HG02763 (cell line): ENCODE measurements at regions not wholly inside any gene's neighbourhood (a gene's known extent, or its start where the extent isn't known, plus 50 kb on each side); places are given as distances from the start of the nearest gene placed in this dataset.
"Not testable (repeated sequence)": the region's sequence is repeated elsewhere in the genome, so short reads cannot be mapped to it uniquely, and the experiment has no call there.

Experiments used
- ATAC-seq: cut with Tn5 transposase; IDR thresholded peaks from one replicate; pipeline ENCODE4 v1.9.1; 2021; ENCODE audit warnings: mild to moderate bottlenecking, moderate library complexity; ENCODE audit not compliant: unreplicated experiment

DNA sequence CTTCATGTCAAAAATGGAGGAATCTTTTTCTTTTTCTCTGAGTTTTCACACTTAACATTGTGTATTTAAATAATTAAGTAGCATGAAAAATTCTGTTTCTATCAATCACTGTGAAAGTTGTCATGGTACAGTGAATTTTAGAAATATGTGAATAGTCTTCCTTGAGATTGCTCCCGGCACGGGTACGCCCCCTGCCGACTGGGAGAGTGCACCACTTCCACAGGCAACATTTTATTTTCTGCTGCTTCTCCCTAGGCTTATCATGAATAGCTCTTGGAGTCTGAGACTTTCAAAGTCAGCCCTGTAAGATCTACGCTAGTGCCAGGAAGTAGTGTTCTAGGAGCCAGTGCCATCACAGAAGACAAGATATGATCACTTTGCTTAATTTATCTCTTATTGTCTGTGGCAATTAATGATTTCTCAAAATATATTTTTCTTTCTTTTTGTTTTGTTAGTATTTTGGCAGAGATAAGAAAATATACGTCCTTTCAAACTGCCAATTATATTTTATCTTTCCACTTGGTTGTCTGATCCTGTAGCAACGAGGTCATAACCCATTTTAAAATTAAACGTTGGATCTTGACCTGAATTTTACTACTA, 763.8 kb upstream of the AADAT start:
- ATAC-seq, result peak; percentile 80

DNA sequence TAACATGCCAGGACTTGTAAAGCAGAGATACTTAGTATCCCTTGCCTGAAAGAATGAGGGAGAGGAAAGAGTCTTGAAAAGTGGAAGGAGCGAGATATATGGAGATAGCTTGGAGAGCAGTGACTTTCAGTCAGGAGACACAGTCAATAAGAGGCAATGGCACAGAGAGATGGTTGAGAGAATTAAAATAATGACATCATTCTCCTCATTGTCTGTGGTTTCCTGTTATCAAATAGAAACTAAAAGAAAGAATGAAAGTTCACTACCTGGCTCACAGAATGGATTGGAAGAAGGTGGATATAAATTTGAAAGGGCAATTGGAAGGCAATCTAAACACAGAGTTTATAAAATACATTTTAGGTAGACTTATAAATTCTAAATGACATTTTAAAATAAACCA, 760.2 kb upstream of the AADAT start:
- ATAC-seq, result no peak

DNA sequence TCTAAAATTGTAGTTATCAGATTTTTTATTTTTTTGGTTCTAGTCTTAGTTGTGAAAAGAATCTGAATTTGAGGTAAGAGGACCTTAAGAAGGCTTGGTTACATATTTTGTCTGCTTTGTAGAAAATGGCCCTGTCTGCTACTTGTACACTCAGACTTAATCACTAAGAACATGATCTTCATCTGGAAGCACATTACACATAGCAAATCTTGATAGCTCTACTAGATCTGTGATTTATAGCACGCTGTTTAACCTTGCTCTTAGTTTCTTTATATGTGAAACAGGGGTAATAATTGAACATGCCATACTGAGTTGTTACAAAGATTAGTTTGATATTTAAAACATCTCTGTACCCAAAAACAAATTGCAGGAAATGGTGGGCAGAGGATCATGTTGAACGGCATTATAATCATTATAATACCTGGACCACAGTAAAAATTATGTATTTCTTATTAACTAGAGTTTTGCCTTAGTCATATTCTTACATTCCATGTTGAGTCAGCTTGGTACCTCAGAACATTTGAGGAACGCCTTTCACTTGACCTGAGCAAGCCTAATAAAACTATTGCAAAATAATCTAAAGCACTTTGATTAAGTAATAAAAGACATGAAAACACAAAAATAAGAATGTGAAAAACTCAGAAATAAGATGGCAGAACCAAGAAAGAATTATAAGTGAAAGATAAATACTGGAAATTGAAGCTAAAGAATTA, 738.0 kb upstream of the AADAT start:
- ATAC-seq, result no peak

DNA sequence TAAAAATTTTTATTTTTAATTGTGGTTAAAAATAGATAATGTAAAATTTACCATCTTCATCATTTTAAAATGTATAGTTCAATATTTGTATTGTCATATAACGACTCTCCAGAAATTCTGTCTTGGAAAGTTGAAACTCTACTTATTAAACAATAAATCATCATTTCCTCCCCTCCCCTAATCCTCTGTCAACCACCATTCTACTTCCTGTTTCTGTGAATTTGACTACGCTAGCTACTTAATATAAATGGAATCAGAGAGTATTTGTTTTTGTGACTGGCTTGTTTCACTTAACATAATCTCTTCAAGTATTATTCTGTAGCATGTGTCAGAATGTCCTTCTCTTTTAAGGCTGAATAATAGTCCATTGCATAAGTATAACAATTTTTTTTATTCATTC, 729.0 kb upstream of the AADAT start:
- no peak for ATAC-seq

DNA sequence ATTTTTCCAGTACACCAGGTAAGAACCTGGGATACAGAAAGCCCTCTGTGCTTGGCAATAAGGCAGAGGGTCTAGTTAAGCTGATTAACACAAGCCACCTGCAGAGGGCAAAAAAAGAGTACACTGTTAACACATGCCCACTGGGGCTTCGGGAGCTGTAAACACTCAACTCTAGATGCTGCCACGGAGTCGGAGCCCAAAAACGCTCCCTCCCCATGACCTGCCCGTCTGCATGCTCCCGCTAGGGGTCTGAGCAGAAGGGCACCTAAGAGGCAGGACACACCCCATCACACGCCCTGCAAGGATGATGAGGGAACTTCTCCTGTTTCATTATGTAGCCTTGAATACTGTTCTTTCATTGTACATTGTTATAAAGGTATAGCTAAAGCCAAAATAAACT, 715.6 kb upstream of the AADAT start:
- no peak for ATAC-seq

DNA sequence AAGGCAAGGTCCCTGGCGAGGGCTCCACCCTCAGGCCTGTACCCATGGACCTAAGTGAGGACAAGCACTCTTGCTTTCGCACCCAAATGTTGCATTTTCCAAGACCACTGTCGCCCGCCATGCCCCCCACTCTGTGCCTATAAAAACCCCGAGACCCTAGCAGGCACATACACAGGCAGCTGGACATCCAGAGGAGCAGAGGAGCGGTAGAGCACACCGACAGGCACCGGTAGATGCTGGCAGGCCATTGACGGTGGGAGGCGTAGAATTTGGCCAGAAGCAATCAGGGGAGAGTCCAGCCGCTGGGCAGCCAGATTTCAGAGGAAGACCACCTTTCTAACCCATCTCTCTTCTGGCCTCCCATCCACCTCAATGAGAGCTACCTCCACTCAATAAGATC, 715.2 kb upstream of the AADAT start:
- ATAC-seq, result no peak

DNA sequence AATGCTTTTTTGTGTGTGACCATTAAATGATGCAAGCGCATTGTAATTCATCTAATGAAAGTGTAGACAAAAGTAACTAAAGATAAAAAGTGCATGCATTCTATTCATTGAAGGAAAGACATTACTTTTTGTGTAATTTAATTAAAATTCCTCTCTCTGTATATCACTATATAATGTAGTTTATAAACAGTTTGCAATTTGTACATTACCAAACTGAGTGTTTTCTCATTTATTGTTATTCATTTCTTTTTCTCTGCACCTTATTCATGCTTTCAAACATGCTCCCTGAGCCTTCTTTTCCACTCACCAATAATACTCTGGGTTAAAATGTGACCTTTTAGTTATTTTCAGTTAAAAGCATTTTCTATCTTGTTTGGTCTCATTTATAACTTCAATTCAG, 713.7 kb upstream of the AADAT start:
- ATAC-seq, result no peak

DNA sequence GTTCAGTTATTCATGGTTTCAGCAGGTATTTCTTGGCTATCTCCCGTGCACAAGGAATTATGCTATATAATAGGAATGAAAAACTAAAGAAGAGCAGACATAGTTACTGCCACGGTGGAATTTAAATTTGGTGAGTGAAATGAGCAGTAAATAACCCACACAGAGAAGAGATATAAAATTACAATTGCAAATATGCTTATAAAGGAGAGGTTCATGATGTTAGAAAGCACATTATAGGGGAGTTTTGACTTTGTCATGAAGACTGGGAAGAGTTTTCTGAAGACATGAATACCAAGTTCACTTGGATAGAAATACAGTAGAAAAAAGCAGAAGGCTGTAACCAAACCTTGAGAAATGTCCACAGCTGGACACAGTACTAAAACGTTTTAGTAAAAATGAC, 712.0 kb upstream of the AADAT start:
- no peak for ATAC-seq

DNA sequence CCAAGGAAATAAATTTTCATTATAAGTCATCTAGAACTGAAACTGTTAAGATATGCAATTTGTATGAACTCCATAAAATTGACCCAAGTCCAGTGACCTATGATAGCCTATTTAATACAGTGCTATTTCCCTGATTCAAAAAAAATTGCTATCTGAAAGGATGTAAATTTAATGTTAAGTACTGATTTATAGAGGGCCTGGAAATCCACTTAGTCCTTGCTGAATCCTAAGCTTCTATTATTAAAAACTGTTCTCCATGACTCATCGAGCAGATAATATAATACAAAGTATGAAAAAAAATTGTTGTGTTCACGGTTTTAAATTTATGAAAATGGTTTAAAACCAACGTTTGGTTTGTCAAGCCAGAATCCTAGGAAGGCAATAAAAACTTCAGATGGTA, 704.8 kb upstream of the AADAT start:
- no peak for ATAC-seq

DNA sequence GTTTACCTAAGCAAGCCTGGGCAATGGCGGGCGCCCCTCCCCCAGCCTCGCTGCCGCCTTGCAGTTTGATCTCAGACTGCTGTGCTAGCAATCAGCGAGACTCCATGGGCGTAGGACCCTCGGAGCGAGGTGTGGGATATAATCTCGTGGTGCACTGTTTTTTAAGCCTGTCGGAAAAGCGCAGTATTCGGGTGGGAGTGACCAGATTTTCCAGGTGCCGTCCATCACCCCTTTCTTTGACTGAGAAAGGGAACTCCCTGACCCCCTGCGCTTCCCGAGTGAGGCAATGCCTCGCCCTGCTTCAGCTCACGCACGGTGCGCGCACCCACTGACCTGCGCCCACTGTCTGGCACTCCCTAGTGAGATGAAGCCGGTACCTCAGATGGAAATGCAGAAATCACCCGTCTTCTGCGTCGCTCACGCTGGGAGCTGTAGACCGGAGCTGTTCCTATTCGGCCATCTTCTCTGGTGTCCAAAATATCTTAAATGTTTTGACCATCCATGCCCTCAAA, 698.8 kb upstream of the AADAT start:
- not testable (repeated sequence) for ATAC-seq

DNA sequence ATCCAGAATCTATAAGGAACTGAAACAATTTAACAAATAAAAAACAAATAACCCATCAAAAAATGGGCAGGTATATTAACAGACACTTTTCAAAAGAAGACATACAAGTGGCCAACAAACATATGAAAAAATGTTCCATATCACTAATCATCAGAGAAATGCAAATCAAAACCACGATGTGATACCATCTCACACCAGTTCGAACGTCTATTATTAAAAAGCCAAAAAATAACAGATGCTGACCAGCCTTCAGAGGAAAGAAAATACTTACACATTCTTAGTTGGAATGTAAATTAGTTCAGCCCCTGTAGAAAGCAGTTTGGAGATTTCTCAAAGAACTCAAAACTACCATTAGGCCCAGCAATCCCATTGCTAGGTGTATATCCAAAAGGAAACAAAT, 687.9 kb upstream of the AADAT start:
- ATAC-seq, result no peak

DNA sequence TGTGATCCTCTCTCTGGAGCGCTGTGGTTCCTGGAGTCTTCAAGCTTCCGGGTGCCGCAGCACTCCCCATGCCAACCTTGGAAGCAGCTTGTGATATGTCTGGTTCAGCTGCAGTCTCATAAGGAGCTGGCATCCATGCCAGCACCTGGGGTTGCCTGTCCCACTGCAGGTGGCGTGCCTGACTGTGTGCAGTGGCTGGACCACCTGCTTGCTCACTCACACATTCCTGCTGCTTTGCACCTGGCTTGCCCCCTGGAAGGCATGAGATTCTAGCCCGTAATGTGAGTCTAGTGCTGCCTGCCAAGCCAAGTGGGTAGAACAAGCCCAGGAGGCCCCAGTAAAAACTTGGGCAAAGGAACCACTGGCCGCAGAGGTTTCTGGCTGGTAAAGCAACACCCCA, 687.2 kb upstream of the AADAT start:
- no peak for ATAC-seq

DNA sequence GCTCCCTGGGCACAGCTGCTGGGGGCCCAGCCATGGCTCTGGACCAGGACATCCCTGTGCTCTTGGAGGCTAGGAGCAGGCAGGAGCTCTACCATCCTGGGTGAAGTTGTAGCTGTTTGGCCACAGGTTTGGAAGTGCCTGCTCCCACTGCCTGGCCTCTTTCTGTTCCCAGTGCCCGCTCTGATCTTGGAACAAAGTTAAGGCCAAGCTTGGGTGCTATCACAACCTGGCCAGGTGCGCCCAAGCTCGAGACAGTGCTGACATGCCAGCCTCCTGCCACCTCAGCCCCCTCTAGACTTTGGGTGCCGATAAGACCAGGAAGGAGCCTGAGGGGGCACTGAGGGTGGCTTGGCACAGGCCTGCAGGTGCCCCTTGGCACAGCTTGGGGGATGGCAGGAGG, 686.1 kb upstream of the AADAT start:
- no peak for ATAC-seq

DNA sequence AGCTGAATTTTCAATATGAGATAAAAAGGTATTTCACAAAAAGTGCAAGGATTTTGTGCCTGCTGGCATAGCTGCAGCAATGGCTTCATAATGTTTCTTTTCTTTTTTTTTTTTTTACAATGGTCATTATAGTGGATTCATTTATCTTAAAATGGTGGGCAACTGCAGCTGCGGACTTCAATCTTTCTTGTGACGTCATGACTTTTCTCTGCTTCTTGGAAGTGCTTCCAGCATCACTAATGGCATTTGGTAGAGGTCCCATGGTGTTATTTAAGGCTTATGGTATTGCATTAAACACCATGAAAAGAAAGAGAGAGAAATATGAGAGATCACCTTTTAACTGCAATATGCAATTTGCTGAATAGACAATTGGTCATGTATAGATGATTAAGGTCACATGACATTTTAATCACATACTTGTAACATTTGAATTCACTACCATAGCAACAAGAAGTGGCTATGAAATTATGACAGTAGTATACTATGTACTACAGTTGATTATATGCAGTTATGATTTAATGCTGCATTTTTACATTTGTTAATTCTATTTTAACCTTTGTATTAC, 684.0 kb upstream of the AADAT start:
- no peak for ATAC-seq

DNA sequence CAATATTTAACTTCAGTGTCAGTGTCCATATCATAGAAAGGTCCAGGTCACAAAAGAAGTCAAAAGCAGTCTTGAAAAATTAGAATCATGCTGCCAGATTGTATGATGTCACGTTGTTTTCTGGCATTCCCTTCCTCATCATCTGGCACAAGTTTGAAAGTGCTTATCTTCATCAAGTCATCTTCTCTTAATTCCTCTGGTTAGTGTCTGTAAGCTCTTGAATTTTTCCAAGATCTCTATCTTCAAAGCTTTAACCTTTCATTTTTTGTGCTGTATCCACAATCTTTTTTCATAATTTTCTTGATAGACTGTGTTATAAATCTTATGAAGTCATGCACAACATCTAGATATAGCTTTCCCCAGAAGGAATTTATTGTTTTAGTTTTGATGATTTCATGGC, 682.7 kb upstream of the AADAT start:
- no peak for ATAC-seq

DNA sequence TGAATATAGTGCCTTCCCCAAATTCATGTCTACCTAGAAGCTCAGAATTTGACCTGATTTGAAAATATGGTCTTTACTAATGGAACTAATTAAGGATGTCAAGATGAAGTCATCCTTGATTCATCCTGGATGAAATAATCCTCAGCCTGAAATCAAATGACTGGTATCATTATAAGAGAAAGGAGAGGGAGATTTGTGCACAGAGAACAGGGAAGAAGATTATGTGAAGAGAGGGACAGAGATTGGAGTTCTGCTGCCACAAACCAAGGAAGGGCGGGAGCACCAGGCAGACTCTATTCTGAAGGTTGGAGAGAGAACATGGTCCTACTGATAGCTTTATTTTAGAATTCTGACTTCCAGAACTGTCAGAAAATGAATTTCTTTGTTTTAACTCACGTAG, 680.9 kb upstream of the AADAT start:
- no peak for ATAC-seq

DNA sequence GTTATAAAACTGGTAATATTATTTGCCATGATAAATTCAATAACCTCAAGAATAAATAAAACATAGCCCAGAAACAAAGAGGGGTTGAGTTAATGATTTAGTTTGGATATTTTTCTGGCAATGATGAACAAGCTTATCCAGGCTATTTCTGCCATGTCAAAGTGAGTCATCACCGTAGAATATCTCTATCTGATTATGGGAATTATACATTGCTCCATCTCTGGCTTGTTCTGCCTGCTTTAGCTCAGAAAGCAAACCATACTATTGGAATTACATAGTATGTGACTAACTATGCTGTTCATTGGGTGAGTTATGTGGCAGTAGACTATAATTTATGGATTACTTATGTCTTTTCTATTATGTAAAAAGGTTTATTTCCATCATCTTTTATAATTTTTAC, 680.1 kb upstream of the AADAT start:
- no peak for ATAC-seq

DNA sequence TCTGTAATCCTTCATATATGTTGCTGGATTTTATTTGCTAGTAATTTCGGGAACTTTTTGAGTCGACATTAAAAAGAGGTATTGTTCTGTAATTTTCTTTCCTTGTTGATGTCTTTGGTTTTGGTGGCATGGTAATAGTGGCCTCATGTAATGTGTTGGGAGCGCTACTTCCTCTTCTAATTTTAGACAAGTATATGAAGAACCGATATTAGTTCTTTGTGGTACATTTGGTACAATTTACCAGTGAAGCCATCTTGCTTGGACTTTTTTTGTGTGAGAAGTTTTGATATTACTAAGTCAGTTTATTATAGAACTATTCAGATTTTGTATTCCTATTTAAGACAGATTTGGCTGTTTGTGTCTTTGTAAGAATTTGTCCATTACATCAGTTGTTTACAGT, 669.2 kb upstream of the AADAT start:
- no peak for ATAC-seq

DNA sequence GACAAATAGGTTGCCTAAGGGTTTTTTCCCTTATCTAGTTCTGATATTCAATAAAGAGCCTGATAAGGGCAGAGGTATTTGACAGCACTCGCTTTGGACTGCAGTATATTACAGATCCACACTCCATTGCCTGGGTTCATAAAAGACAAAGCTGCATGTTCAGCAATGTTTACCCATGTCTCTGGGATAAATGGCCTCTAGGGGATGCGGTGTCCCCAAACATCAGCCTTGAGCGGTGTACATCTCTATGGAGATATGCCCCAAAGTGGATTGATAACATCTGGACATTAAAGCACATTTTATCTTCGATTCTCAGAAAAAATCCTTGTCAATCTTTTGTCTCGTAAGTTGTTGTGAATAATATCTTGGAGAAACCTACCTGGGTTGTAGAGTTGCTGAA, 660.8 kb upstream of the AADAT start:
- no peak for ATAC-seq

DNA sequence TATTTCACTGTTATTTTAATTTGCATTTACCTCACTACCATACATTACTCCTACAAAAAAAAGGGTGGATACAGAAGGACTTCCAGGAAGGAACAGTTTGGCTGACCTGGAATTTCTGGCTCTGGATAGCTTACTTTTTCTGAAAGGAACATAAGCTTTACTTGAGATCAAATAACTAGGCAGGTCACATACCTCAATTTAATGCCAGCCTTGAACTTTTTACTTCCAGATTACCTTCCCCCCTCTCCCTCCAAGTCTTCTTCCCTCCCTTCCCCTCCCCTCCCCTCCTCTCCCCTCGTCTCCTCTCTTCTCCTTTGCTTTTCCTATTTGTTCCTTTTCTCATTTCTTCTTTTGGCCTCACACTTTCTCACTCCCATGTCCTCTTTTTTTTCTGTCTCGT, 659.2 kb upstream of the AADAT start:
- ATAC-seq, result no peak

DNA sequence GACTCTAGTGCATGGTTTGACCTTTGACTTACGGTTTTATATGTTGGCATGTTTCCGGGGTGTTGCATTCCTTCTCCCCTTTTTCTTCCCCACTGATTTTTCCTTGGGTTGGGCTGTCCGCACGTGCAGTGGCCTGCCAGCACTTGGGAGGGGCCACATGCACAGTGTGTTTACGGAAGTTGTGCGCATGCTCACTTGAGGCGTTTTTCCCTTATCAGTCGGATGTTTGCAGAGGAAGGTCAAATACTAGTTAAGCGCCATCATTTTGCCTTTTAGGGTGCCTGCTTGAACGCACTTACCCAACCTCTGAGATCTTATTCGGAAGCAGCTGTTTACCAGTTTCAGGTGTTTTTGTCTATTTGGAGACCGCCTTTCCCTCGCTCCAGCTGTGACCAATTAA, 653.9 kb upstream of the AADAT start:
- no peak for ATAC-seq

DNA sequence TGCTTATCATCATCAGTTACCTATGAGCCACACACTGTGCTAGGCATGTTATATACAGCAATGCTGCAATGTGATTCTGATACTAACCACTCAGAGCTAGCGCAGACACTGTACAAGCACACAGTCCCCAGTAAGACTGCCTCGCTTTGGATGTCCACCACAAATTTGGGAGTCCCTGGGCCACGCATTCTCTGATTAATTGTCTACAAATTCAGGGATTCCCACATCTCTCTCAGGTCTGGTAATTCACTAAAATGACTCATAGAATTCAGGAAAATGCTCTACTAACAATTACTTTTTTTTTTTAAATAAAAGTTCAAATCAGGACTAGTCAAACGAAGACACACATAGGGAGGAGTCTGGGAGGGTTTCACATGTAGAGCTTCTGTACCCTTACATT, 652.1 kb upstream of the AADAT start:
- no peak for ATAC-seq

DNA sequence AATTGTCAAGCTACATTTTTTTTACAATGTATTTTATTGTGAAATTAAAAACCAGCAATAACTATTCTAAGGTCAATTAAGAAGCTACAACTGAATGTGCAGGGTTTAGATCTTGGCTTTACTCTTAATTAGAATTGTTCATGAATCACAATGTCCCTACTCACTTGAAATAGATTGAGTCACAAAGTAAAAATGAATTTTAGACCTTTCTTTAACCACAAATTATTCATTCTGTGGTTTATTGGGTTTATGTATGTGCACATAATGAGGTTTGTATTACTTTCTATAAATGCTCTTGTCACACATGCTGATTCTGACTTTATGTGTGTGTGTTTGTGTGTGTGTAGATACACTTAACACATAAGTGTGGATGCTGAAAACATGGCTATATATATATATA, 647.0 kb upstream of the AADAT start:
- ATAC-seq, result no peak
